ENCODE measurements at regions not wholly inside any gene's neighbourhood (a gene's known extent, or its start where the extent isn't known, plus 50 kb on each side); places are given as distances from the start of the nearest gene placed in this dataset.

- Histone ChIP-seq H3K56ac (replicated peaks; ENCODE audit: insufficient read length, low read depth, low read length) (no peak overlapping the region), H2BK12ac (ENCODE audit: low read depth, low read length) (no peak overlapping the region), H4K91ac (replicated peaks; ENCODE audit: insufficient read length, low read length) (no peak overlapping the region), H3K23me2 (ENCODE audit: low read depth, low read length) (no peaks in the 10 kb centered on the region), H3K4ac (replicated peaks; ENCODE audit: insufficient read length, low read depth, low read length) (no peak overlapping the region), H2BK120ac (replicated peaks; ENCODE audit: low read depth, low read length) (no peak overlapping the region), H4K5ac (ENCODE audit: insufficient read length, low read depth, low read length) (no peak overlapping the region), H2BK15ac (ENCODE audit: low read length) (no peak overlapping the region), H3K4me3 (ENCODE audit: extremely low read depth in 1 of 4, insufficient read depth in 2 of 4, low read depth in 3 of 4, low read length in 4 of 4) (no peak overlapping the region), H3K79me1 (ENCODE audit: low read depth, low read length) (no peaks in the 10 kb centered on the region), H3K79me2 (ENCODE audit: control insufficient read depth in 1 of 2, insufficient read depth in 2 of 2, low read length in 2 of 2) (no peaks in the 10 kb centered on the region), H3K36me3 (ENCODE audit: control insufficient read depth in 2 of 4, insufficient read depth in 4 of 4, low read length in 3 of 4) (no peaks in the 10 kb centered on the region), H2AFZ (ENCODE audit: low read length) (no peak overlapping the region), H4K20me1 (replicated peaks in 1 of 2; ENCODE audit: control insufficient read depth in 1 of 2, insufficient read depth in 2 of 2, low read length in 2 of 2) (peaks cover 0 to 2% of the 10 kb centered on the region in 2 experiments), H3K9ac (replicated peaks in 1 of 4; ENCODE audit: extremely low read depth in 1 of 4, low read depth in 3 of 4, low read length in 3 of 4) (no peak overlapping the region), H2BK20ac (ENCODE audit: low read length) (no peak overlapping the region), H3K4me1 (replicated peaks in 1 of 4; ENCODE audit: control insufficient read depth in 3 of 4, insufficient read depth in 4 of 4, low read length in 3 of 4) (no peaks in the 10 kb centered on the region), H3K9me3 (ENCODE audit: insufficient read depth in 2 of 2, low read depth in 1 of 2, low read length in 1 of 2) (no peaks in the 10 kb centered on the region), H3K14ac (ENCODE audit: insufficient read length) (no peak overlapping the region), H3K23ac (ENCODE audit: insufficient read length) (no peak overlapping the region), H2AK5ac (ENCODE audit: low read depth, low read length) (no peak overlapping the region), H4K8ac (ENCODE audit: extremely low read depth, insufficient read depth, low read length) (no peak overlapping the region), H3K18ac (ENCODE audit: extremely low read depth, low read length) (no peak overlapping the region), H3K4me2 (ENCODE audit: insufficient read depth in 1 of 2, low read depth in 2 of 2, low read length in 2 of 2) (no peak overlapping the region), H2BK5ac (ENCODE audit: low read depth, low read length) (no peak overlapping the region), H3K27ac (ENCODE audit: low read depth, low read length) (no peak overlapping the region), H3K27me3 (replicated peaks in 1 of 4; ENCODE audit: control insufficient read depth in 3 of 4, extremely low read depth in 1 of 4, insufficient read depth in 3 of 4, low read length in 3 of 4) (no peaks in the 10 kb centered on the region)
- TF ChIP-seq ATF2 (IDR thresholded peaks at IDR 0.05; ENCODE audit: low read length) (no peak), HDAC2 (IDR thresholded peaks at IDR 0.05; ENCODE audit: borderline replicate concordance in 1 of 2, low read depth in 2 of 2, low read length in 2 of 2) (no peak), ZNF274 (IDR thresholded peaks at IDR 0.05; ENCODE audit: borderline replicate concordance, extremely low read depth, low read length) (no peak), USF2 (IDR thresholded peaks at IDR 0.05; ENCODE audit: low read length) (no peak), CHD1 (IDR thresholded peaks at IDR 0.05; ENCODE audit: low read depth, low read length) (no peak), TBP (IDR thresholded peaks at IDR 0.05; ENCODE audit: low read depth, low read length) (no peak), CBX5 (IDR thresholded peaks at IDR 0.05; ENCODE audit: low read depth, low read length) (no peak)
- 100% methylated on average over 1 of the region's 1 CpG; no CpG with 5 or more reads in 1 of the 2 experiments for WGBS, 2 experiments (ENCODE audit: extremely low coverage in 1 of 2, insufficient coverage in 1 of 2, insufficient read length in 1 of 2, insufficient replicate concordance in 2 of 2, low coverage in 1 of 2, low lambda C conversion rate in 2 of 2, missing lambda C conversion rate in 1 of 2)
- POLR2A ChIA-PET (ENCODE audit: partially characterized antibody) = no interaction called here
- DNase-seq (ENCODE audit: low read depth in 1 of 2, low spot score in 2 of 2) = no peak
- CTCF ChIA-PET (ENCODE audit: partially characterized antibody) = no interaction called here
- FAIRE-seq = no peak
These were observed 413.5 kb downstream of the PLK2 start for GRCh38 chr5:58046371-58046770.

All from H1 (cell line).